B cell (primary cell): ENCODE measurements at regions not wholly inside any gene's neighbourhood (a gene's known extent, or its start where the extent isn't known, plus 50 kb on each side); places are given as distances from the start of the nearest gene placed in this dataset.

Experiments used
- ATAC-seq: fragments of 200-7000 bp; cut with Tn5 transposase; one replicate; pipeline ENCODE4 v1.10.0; 2021; ENCODE audit warnings: low read depth, mild to moderate bottlenecking, moderate number of reproducible peaks, moderate library complexity
- CTCF ChIA-PET: fragments of 350-600 bp; sonication (Branson Sonifier 250); formaldehyde crosslinking; loops from one replicate; lab custom pipeline; 2021; ENCODE audit warnings: antibody characterized with exemption, inconsistent platforms; lab: Charles Lee
- POLR2A ChIA-PET: fragments of 350-600 bp; sonication (Branson Sonifier 250); formaldehyde crosslinking; loops from one replicate; lab custom pipeline; 2021; ENCODE audit warnings: antibody characterized with exemption; lab: Charles Lee
- DNase-seq: peaks from one replicate; pipeline ENCODE4 v3.0.0; 2013
- H2AFZ ChIP-seq: 2 replicates; pipeline ENCODE4 v1.6.1; 2012; ENCODE audit warnings: mild to moderate bottlenecking, low read depth, low read length; ENCODE audit not compliant: insufficient read depth, poor library complexity, severe bottlenecking
- H3K27ac ChIP-seq, 2 donors: 1 replicate in 1 of 2; 2 replicates in 1 of 2; pipeline ENCODE4 v1.5.1; 2012 to 2013; ENCODE audit warnings: low read length in 2 of 2, mild to moderate bottlenecking in 2 of 2, moderate library complexity in 1 of 2
- H3K27me3 ChIP-seq, 4 experiments: fragments of 200-600 bp in 1 of 4; sonication (generic) in 1 of 4; replicated peaks in 1 of 4; 1 replicate in 2 of 4; 2 replicates in 2 of 4; pipeline versions ENCODE4 v1.6.1 to v1.7.0; 2013 to 2016; ENCODE audit warnings: low read length in 3 of 4, mild to moderate bottlenecking in 2 of 4, mixed read lengths in 1 of 4, moderate library complexity in 1 of 4; ENCODE audit not compliant: insufficient read depth in 4 of 4, control insufficient read depth in 3 of 4; ENCODE audit errors: control extremely low read depth in 1 of 4
- H3K36me3 ChIP-seq, 2 experiments: replicated peaks in 1 of 2; 1 replicate in 1 of 2; 2 replicates in 1 of 2; pipeline versions ENCODE4 v1.6.1 to v1.7.1; 2013; ENCODE audit warnings: low read length in 1 of 2; ENCODE audit not compliant: insufficient read depth in 2 of 2, control insufficient read depth in 1 of 2; ENCODE audit errors: control extremely low read depth in 1 of 2, extremely low read depth in 1 of 2
- H3K4me1 ChIP-seq, 2 donors: fragments of 200-600 bp in 1 of 2; sonication (generic) in 1 of 2; 1 replicate in 1 of 2; 2 replicates in 1 of 2; pipeline versions ENCODE4 v1.5.1 to v1.6.1; 2013 to 2017; ENCODE audit warnings: low read length in 2 of 2; ENCODE audit not compliant: control insufficient read depth in 2 of 2, insufficient read depth in 2 of 2
- H3K4me2 ChIP-seq: replicated peaks from 2 replicates; pipeline ENCODE3; 2012; ENCODE audit warnings: mild to moderate bottlenecking, low read depth, low read length; ENCODE audit not compliant: poor library complexity, severe bottlenecking
- H3K4me3 ChIP-seq, 5 experiments: fragments of 200-600 bp in 1 of 5; sonication (generic) in 1 of 5; 1 replicate in 3 of 5; 2 replicates in 2 of 5; pipeline versions ENCODE4 v1.5.1 to v1.7.0; 2011 to 2016; ENCODE audit warnings: low read length in 4 of 5, mild to moderate bottlenecking in 4 of 5, low read depth in 2 of 5, control low read depth in 1 of 5, moderate library complexity in 1 of 5; ENCODE audit not compliant: insufficient read depth in 1 of 5; ENCODE audit errors: control extremely low read depth in 1 of 5, extremely low read depth in 1 of 5
- H3K79me2 ChIP-seq: fragments of 200-600 bp; sonication (generic); one replicate; pipeline ENCODE4 v1.6.0; 2016; ENCODE audit warnings: low read length; ENCODE audit not compliant: control insufficient read depth, insufficient read depth
- H3K9ac ChIP-seq: fragments of 200-600 bp; sonication (generic); 2 replicates; pipeline ENCODE4 v1.6.1; 2017; ENCODE audit warnings: mild to moderate bottlenecking, low read length, moderate library complexity
- H3K9me3 ChIP-seq, 3 donors: one replicate each; pipeline versions ENCODE4 v1.6.1 to v1.7.1; 2013; ENCODE audit warnings: low read length in 2 of 3; ENCODE audit not compliant: control insufficient read depth in 2 of 3, insufficient read depth in 1 of 3; ENCODE audit errors: control extremely low read depth in 1 of 3
- H4K20me1 ChIP-seq: 2 replicates; pipeline ENCODE4 v1.6.0; 2012; ENCODE audit warnings: mild to moderate bottlenecking, low read length; ENCODE audit not compliant: insufficient read depth, control insufficient read depth, poor library complexity, severe bottlenecking
- H3K27ac Mint-ChIP-seq: one replicate; pipeline ENCODE4 v1.8.0; 2021; ENCODE audit warnings: mixed read lengths
- H3K27me3 Mint-ChIP-seq: one replicate; pipeline ENCODE4 v1.8.0; 2021; ENCODE audit warnings: mixed read lengths
- H3K4me1 Mint-ChIP-seq: one replicate; pipeline ENCODE4 v1.8.0; 2021; ENCODE audit warnings: mixed read lengths
- H3K4me3 Mint-ChIP-seq: one replicate; pipeline ENCODE4 v1.8.0; 2021; ENCODE audit warnings: mixed read lengths
- H3K9me3 Mint-ChIP-seq: one replicate; pipeline ENCODE4 v1.8.0; 2022; ENCODE audit warnings: mixed read lengths; ENCODE audit not compliant: insufficient read depth
- CTCF ChIP-seq: fragments of 200-600 bp; IDR thresholded peaks from one replicate; pipeline ENCODE4 v1.8.0; 2022; ENCODE audit warnings: antibody characterized with exemption, mild to moderate bottlenecking
- EZH2 ChIP-seq: IDR thresholded peaks from 2 replicates; pipeline ENCODE4 v1.6.1; 2012; ENCODE audit warnings: borderline replicate concordance, low read depth, mild to moderate bottlenecking, moderate library complexity, low read length; ENCODE audit not compliant: insufficient read depth, poor library complexity, severe bottlenecking
- WGBS: methylation state at CpG from one replicate; pipeline ENCODE4 v1.1.5; 2013; ENCODE audit warnings: missing lambda C conversion rate; ENCODE audit not compliant: insufficient coverage; 5-methylcytosine and 5-hydroxymethylcytosine counted together
- intact Hi-C: fragments of 100-400 bp; cut with micrococcal nuclease; formaldehyde crosslinking; loops from one replicate; pipeline ENCODE4 v1.10.0; 2022

- H3K9me3 Mint-ChIP-seq: no peaks in the 10 kb centered on the region
- DNase-seq: no peak
- no peak overlapping the region for H3K27ac ChIP-seq
- ChIA-PET POLR2A (no interaction called here), CTCF (interaction anchor here (1.0 to 3.1 kb wide), 3 partner anchors 7 to 1203 kb away, joined by 3 to 19 read pairs (median 3); no protein-coding TSS in a partner anchor)
- TF ChIP-seq CTCF (no peak), EZH2 (no peak)
- H3K4me3 ChIP-seq: no peak overlapping the region
- H3K27me3 Mint-ChIP-seq: peaks cover 4% of the 10 kb centered on the region
- intact Hi-C loops: no loop called here
- H3K4me3 Mint-ChIP-seq: no peak overlapping the region
- no peak overlapping the region for H3K9ac ChIP-seq
- no peak for ATAC-seq
- no peaks in the 10 kb centered on the region for H3K4me1 Mint-ChIP-seq
- no peaks in the 10 kb centered on the region for H3K27me3 ChIP-seq
- H4K20me1 ChIP-seq: no peaks in the 10 kb centered on the region
- H3K9me3 ChIP-seq: no peaks in the 10 kb centered on the region
- no peak overlapping the region for H2AFZ ChIP-seq
- no CpG with 5 or more reads among the region's 3 CpGs for WGBS
- H3K36me3 ChIP-seq: no peaks in the 10 kb centered on the region
- no peak overlapping the region for H3K4me2 ChIP-seq
- H3K27ac Mint-ChIP-seq: no peak overlapping the region
- no peaks in the 10 kb centered on the region for H3K79me2 ChIP-seq
- H3K4me1 ChIP-seq: no peaks in the 10 kb centered on the region
Observed at GRCh38 chrX:20522420-20522819, 255.7 kb upstream of the RPS6KA3 start.

- no peak for ATAC-seq
- H3K27ac Mint-ChIP-seq: no peak overlapping the region
- H3K9ac ChIP-seq: no peak overlapping the region
- H3K4me1 Mint-ChIP-seq: peaks cover 3% of the 10 kb centered on the region
- no peak for DNase-seq
- no peak overlapping the region for H3K4me3 ChIP-seq
- POLR2A ChIA-PET: no interaction called here
- CTCF ChIA-PET: interaction anchor here (3.1 kb wide), 1 partner anchor 9 kb away, joined by 19 read pairs; no protein-coding TSS in a partner anchor
- TF ChIP-seq EZH2 (no peak), CTCF (no peak)
- H3K4me1 ChIP-seq: no peaks in the 10 kb centered on the region
- peaks cover 4% of the 10 kb centered on the region for H3K27me3 Mint-ChIP-seq
- no peak overlapping the region for H2AFZ ChIP-seq
- no peaks in the 10 kb centered on the region for H3K36me3 ChIP-seq
- no CpG with 5 or more reads among the region's 4 CpGs for WGBS
- H3K9me3 Mint-ChIP-seq: no peaks in the 10 kb centered on the region
- no peak overlapping the region for H3K4me3 Mint-ChIP-seq
- H4K20me1 ChIP-seq: no peaks in the 10 kb centered on the region
- H3K27me3 ChIP-seq: no peaks in the 10 kb centered on the region
- no peak overlapping the region for H3K4me2 ChIP-seq
- no peaks in the 10 kb centered on the region for H3K9me3 ChIP-seq
- no peak overlapping the region for H3K27ac ChIP-seq
- intact Hi-C loops: no loop called here
- no peaks in the 10 kb centered on the region for H3K79me2 ChIP-seq
Observed at GRCh38 chrX:20521222-20521621, 254.5 kb upstream of the RPS6KA3 start.
